NCI-H460 (cell line): ENCODE measurements at regions not wholly inside any gene's neighbourhood (a gene's known extent, or its start where the extent isn't known, plus 50 kb on each side); places are given as distances from the start of the nearest gene placed in this dataset.

Experiments used
- DNase-seq: peaks from one replicate; pipeline ENCODE4 v3.0.0-alpha.2; 2016; ENCODE audit warnings: low read depth; ENCODE audit errors: extremely low read depth

DNA sequence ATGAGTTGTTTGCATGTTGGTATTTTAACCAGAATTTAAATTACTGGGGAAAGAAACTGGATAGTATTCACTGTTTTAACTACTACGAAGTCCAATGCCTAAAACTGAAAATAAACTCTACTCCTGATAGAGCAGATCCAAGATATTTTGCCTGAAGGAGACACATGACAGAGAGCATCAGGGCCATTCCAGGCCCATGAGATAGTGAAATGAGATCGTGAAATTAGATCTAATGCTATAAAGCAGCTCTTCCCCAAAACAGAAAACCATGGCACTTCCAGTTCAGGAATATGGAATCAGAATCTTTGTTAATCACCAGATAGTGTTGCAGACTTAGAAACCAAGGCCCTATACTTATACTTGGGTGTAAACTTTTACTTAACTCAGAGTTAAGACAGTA lies 124.3 kb upstream of the CACNA2D1 start:
- DNase-seq: no peak

DNA sequence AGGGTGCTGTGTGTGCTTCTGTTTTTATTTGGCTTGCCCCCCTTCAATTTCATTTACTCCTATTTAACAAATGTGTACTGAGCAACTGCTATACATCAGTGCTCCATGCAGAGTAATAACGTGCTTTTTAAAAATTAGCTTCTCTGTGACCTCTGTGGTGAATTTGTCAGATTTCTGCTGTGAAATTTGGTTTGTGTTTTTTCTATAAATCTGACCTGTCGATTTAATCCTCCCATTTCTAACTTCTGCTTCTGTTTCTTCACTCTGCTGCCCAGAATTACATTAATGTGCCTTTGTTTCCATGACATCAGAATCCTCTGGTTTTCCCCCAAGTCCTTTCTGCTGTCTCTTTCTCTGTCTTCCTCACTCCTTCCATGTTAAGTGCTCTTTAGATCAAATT lies 123.8 kb upstream of the CACNA2D1 start:
- DNase-seq: no peak

DNA sequence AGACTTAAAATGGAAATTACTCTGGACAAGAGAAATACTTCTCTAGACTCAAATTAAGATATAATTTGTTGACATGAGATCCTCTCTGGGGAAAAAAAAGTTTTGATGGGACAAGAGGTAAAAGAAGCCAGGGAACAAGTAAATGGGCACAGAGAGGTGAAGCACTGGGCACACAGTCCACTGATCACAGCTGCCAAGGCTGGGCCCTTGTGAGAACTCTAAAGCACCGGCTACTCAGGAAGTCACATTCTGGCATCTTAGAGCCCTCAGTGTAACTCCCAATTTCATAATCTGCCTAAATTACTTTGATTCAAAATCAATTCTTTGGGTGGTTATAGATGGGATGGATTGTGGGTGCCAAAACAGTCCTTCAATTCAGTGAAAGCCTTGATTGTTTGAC lies 123.2 kb upstream of the CACNA2D1 start:
- DNase-seq: no peak

- no peak for DNase-seq
These were observed 119.3 kb upstream of the CACNA2D1 start for GRCh38 chr7:82562716-82563404.

- no peak for DNase-seq
These were observed 115.7 kb upstream of the CACNA2D1 start for GRCh38 chr7:82559193-82559805.

- DNase-seq: no peak
These were observed 106.2 kb upstream of the CACNA2D1 start for GRCh38 chr7:82549616-82550285.

GRCh38 chr7:82548141-82548688 lies 104.6 kb upstream of the CACNA2D1 start:
- no peak for DNase-seq

DNA sequence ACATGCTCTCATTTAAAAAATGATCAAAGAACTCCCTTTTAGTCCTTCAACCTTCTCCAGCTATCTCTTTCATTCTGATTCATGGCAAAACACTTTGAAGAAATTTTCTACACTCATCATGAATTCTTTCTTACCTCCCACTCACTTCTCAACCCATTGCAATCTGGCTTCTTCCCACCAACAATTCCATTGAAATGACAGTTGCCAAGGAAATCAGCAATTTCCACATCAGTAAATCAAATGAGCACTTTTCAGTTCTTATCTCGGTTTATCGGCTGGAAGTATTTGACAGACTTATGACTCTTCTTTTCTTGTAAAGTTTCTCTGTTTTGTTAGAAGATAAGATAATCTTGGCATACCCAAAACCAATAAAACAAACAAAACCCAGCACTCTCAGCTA lies 99.1 kb upstream of the CACNA2D1 start:
- DNase-seq: no peak

DNA sequence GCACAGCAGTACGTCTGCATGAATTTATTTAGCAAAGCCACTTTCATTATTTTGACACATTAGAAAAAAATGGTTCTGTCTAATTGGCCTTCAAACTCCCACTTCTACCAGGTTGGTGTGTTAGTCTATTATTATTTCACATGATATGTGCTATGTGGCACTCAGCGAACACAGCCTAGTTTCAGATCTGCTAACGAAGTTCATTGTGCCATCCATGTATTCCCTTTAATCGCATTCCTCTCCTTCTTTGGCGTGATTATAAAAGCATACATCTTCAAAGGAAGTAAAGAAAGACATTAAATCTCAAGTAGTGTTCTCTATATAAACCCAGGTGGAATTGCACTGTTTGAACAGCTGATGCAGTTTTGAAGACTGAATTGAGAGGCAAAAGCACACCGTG lies 96.4 kb upstream of the CACNA2D1 start:
- no peak for DNase-seq

DNA sequence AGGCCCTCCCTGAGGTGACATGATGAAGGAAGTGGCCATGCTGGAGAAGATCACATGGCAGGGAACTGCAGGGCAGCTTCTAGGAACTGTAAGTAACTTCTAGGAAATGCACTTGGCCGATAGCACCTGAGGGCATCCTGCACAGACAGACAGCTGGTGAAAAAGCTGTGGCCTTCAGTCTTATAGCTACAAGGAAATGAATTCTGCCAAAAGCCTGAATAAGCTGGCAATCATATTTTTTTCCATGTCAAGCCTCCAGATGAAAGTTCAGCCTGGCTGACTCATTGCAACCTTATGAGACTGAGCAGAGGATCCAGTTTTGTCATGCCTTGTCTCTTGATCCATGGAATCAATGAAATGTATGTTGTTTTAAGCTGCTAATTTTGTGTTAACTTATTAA lies 91.1 kb upstream of the CACNA2D1 start:
- DNase-seq: no peak

DNA sequence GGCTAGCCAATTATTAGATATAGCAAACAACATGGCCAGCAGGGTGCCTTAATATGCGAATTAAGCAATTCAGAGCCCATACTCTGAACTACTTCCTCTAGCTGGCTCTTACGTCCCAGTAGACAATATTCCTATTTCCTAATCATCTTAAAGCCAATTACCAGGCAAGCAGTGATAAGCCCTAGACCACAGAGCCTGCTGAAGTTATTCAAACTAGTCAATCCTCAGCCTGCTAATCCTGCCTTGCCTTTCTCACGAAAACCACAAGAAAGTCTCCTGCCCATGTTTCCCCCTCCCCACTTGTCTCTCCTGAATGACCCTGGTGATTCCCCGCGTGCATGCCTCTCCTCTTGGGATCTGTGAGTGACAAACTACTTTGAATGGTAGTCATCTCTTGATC lies 86.8 kb upstream of the CACNA2D1 start:
- DNase-seq: no peak

DNA sequence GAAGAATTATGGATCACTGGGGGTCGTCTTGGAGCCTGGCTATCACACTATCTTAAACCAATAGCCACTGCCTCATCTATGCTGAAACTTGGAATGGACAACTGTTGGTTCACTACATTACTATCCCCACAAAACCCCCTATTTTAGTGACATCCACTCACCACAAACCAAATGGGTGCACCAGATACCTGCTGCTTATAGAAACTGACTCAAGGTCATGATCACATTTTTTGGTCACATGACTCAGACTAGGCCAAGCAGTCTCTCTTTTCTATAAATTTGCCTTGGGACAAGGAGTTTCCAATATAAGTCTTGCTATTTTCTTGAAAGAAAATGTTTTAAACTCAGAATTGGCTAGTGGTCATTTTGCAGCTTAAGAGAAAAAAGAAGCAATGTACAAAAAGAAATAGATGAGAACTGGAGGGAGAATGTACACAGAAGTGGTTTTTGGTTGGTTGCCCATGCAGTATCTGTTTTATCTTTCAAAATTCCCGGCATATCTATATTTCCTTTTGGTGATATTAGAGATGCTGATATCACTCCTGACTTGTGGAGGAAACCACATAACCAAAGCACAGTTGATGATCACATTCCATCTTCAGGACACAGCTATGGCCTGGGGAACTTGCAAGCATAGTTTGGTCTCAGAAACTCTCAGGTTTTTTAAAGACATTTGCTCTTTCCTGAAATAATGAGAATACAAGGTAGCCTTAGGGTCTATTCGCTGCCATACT lies 85.2 kb upstream of the CACNA2D1 start:
- DNase-seq: no peak

- DNase-seq: no peak
These were observed 84.3 kb upstream of the CACNA2D1 start for GRCh38 chr7:82527851-82528250.

DNA sequence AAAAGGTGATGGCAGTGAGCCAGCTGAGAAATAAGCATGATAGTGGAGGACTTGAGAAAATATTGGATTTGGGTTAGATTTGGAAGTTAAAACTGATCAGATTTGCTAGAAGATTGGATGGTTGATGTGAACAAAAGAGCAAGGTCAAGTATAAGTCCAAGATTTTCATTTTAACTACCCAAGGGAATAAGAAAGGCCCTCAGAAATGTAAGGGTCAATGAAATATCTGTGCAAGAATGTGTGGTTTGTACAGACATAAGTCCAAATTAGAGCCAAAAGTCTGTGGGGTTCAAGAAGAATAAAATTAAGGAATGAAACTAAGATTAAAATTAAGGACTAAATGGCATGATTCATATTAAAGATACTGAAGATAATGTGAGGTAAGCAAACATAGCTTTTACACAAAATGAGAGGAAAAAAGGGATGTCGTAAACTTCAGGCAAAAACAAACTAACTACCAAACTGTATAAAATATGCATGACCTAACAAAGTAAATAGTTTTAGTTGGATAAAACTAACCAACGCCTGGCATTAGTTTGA lies 78.4 kb upstream of the CACNA2D1 start:
- no peak for DNase-seq

DNA sequence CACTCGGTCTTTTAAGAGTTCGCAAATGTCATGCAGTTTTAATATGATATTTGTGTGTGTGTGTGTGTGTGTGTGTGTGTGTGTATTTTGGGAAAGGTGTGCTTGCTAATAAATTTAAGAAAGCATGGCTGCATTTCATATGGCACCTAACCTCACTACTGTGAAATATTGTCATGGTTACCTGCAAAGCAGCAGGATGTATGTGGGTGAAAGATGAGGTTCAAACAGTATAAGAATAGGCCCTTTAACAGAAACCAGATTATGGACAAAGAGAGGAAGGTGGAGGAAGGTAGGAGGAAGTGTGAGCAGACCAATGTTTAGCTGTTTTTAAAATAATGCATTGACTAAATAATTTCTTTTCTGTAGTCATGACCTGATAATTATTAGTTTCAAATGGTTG lies 73.5 kb upstream of the CACNA2D1 start:
- no peak for DNase-seq

GRCh38 chr7:82511542-82511941 lies 68.0 kb upstream of the CACNA2D1 start:
- DNase-seq: no peak

GRCh38 chr7:82507976-82508677 lies 64.5 kb upstream of the CACNA2D1 start:
- no peak for DNase-seq

DNA sequence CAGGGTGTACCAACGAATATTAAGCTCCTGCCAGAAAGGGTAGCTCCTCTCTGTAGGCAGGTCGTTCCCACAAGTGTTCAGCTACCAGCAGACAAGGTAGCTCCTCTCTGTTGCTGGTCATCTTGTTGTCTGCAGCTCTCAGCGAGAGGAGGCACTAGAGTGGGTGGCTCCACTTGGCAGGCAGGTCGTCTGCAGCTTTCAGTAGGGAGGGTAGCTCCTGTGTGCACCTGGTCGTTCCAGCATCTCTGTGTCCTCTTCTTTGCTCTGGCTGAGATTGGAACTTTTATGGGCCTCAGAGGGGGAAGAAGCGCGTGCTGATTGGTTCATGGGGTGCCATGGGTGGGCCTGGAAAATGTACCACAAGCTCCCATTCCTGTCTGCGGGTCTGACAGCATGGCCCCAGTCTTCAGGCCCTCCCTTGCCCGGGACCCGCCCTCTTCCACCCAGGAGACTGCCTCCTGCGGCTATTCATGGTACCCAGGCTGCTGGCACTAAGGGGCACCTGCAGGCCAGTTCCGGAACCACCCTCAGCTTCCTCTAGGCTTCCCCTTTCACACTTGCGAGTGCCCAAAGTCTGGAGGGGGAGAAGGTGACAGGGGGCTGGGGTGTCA lies 63.9 kb upstream of the CACNA2D1 start:
- no peak for DNase-seq

GRCh38 chr7:82506702-82507101 lies 63.1 kb upstream of the CACNA2D1 start:
- no peak for DNase-seq

- no peak for DNase-seq
These were observed 62.6 kb upstream of the CACNA2D1 start for GRCh38 chr7:82506208-82506607.
